Esophagus squamous epithelium (tissue), 5 donors: ENCODE measurements at regions not wholly inside any gene's neighbourhood (a gene's known extent, or its start where the extent isn't known, plus 50 kb on each side); places are given as distances from the start of the nearest gene placed in this dataset.

Experiments
- DNase-seq: peaks from one replicate; lab custom pipeline; 2025; lab: John Stamatoyannopoulos, UW
- H3K27ac ChIP-seq, 4 donors: fragments of 200-600 bp; sonication (generic); one replicate each; pipeline ENCODE4 v1.5.1; 2016 to 2019; ENCODE audit warnings: mild to moderate bottlenecking in 1 of 4
- H3K27me3 ChIP-seq, 4 donors: fragments of 200-600 bp; sonication (generic); 1 replicate in 3 of 4; 2 replicates in 1 of 4; pipeline versions ENCODE4 v1.5.1 to v1.6.0; 2017 to 2021; ENCODE audit warnings: antibody characterized with exemption in 1 of 4
- H3K36me3 ChIP-seq, 3 donors: fragments of 200-600 bp; sonication (generic); one replicate each; pipeline ENCODE4 v1.5.1; 2016 to 2019
- H3K4me1 ChIP-seq, 3 donors: fragments of 200-600 bp; sonication (generic); one replicate each; pipeline ENCODE4 v1.5.1; 2017 to 2019
- H3K4me3 ChIP-seq, 4 donors: fragments of 200-600 bp; sonication (generic); 1 replicate in 3 of 4; 2 replicates in 1 of 4; pipeline ENCODE4 v1.5.1; 2016 to 2019; ENCODE audit warnings: mild to moderate bottlenecking in 2 of 4, moderate library complexity in 1 of 4
- H3K9me3 ChIP-seq, 3 donors: fragments of 200-600 bp; sonication (generic); one replicate each; pipeline ENCODE4 v1.5.1; 2016 to 2019
- POLR2A ChIP-seq, 4 donors: fragments of 450-650 bp; IDR thresholded peaks; one replicate each; pipeline ENCODE4 v1.6.1; 2017; ENCODE audit warnings: antibody characterized with exemption in 4 of 4, mild to moderate bottlenecking in 4 of 4, moderate library complexity in 3 of 4
- WGBS, 2 donors: methylation state at CpG; one replicate each; pipeline ENCODE4 v1.1.5; 2018; 5-methylcytosine and 5-hydroxymethylcytosine counted together
- intact Hi-C: fragments of 100-400 bp; cut with DNase I; formaldehyde crosslinking; loops from one replicate; pipeline ENCODE4 v1.15.0; 2022
- TF ChIP-seq, protein P1 (sequence below), 6 experiments: fragments of 450-650 bp in 4 of 6; fragments of 200-600 bp in 2 of 6; sonication (generic) in 2 of 6; IDR thresholded peaks; one replicate each; pipeline ENCODE4 v1.5.1; 2016 to 2019; ENCODE audit warnings: antibody characterized with exemption in 6 of 6, mild to moderate bottlenecking in 4 of 6, moderate library complexity in 4 of 6
- donor health status: DM: yes; HTN: yes; CAD: no.

DNA sequence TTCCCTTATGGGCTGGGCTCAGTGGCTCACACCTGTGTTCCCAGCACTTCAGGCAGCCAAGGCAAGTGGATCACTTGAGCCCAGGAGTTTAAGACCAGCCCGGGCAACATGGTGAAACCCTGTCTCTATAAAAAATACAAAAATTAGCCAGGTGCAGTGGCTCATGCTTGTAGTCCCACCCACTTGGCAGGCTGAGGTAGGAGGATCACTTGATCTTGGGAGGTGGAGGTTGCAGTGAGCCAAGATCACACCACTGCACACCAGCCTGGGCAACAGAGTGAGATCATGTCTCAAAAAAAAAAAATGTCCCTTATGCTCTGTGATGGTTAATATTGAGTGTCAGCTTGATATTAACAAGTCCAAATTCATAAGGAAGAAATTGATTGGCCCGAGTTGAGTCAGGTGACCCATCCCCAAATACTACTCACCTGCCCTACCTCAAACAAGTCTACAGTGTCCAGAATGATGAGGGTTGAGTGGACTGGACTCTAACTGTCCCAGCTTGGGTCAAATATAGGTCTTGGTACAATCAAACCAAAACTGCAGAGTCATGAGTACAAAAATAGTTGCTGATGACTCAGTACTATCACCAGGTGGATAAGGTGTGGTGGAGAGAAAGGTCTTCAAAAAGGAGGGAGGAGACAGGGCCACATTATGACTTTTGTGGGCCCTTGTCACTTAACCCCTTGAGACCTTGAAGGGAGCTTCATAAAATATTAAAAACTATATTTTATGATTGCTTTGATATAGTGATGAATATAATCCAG is 161.0 kb downstream of the ZNF326 start:
- Histone ChIP-seq H3K9me3 (no peaks in the 10 kb centered on the region), H3K27ac (no peak overlapping the region), H3K36me3 (no peaks in the 10 kb centered on the region), H3K4me1 (no peaks in the 10 kb centered on the region), H3K4me3 (no peak overlapping the region), H3K27me3 (no peaks in the 10 kb centered on the region)
- no peak for TF ChIP-seq POLR2A (IDR thresholded peaks at IDR 0.05)
- TF ChIP-seq, protein P1, sequence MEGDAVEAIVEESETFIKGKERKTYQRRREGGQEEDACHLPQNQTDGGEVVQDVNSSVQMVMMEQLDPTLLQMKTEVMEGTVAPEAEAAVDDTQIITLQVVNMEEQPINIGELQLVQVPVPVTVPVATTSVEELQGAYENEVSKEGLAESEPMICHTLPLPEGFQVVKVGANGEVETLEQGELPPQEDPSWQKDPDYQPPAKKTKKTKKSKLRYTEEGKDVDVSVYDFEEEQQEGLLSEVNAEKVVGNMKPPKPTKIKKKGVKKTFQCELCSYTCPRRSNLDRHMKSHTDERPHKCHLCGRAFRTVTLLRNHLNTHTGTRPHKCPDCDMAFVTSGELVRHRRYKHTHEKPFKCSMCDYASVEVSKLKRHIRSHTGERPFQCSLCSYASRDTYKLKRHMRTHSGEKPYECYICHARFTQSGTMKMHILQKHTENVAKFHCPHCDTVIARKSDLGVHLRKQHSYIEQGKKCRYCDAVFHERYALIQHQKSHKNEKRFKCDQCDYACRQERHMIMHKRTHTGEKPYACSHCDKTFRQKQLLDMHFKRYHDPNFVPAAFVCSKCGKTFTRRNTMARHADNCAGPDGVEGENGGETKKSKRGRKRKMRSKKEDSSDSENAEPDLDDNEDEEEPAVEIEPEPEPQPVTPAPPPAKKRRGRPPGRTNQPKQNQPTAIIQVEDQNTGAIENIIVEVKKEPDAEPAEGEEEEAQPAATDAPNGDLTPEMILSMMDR (IDR thresholded peaks at IDR 0.05): no peak
- intact Hi-C loops: no loop called here
- DNase-seq: no peak
- 48 to 83% methylated on average over 2 of the region's 2 CpGs for WGBS, 2 donors

DNA sequence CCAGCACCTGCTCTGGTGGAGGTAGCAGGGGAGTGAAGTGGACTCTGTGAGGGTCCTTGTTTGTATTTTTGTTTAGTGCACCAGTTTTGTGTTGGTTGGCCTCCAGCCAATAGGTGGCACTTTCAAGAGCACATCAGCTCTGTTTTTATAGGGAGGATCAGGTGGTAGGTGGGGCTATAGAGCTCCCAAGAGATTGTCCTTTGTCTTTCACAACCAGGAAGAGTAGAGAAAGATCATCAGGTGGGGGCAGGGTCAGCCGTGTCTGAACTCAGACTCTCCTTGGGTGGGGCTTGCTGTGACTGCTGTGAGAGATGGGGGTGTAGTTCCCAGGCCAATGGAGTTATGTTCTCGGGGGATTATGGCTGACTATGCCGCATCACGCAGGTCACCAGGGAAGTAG is 159.8 kb downstream of the ZNF326 start:
- no peaks in the 10 kb centered on the region for H3K9me3 ChIP-seq
- no peak for TF ChIP-seq POLR2A (IDR thresholded peaks at IDR 0.05)
- TF ChIP-seq, protein P1 (IDR thresholded peaks at IDR 0.05): no peak
- H3K27me3 ChIP-seq: no peaks in the 10 kb centered on the region
- no peaks in the 10 kb centered on the region for H3K36me3 ChIP-seq
- intact Hi-C loops: no loop called here
- 33 to 77% methylated on average over 1 to 4 of the region's 4 CpGs for WGBS, 2 donors
- no peaks in the 10 kb centered on the region for H3K4me1 ChIP-seq
- no peak overlapping the region for H3K4me3 ChIP-seq
- H3K27ac ChIP-seq: no peak overlapping the region
- no peak for DNase-seq

DNA sequence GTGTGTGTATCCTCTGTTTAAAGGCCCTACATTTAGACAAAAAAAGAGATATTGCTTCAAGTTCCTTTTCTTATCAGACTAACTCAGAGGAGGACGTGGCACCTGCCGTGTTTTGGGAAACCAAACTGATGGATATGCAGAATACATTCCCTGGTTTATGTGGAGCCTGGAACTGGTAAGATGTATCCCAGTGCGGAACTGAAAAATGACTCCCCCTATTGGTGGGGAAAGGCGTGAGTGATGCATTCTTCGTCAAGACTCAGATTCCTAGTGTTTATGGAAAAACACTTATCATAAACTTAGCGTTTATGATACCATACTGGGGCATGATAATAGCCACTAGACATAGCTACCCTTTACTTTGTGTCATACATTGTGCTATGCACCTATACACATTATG is 154.2 kb downstream of the ZNF326 start:
- TF ChIP-seq, protein P1 (IDR thresholded peaks at IDR 0.05): no peak
- TF ChIP-seq POLR2A (IDR thresholded peaks at IDR 0.05): no peak
- intact Hi-C loops: no loop called here
- 78 to 79% methylated on average over 6 of the region's 6 CpGs for WGBS, 2 donors
- no peaks in the 10 kb centered on the region for H3K27me3 ChIP-seq
- H3K9me3 ChIP-seq: no peaks in the 10 kb centered on the region
- no peaks in the 10 kb centered on the region for H3K4me1 ChIP-seq
- no peaks in the 10 kb centered on the region for H3K36me3 ChIP-seq
- no peak overlapping the region for H3K27ac ChIP-seq
- no peak for DNase-seq
- H3K4me3 ChIP-seq: no peak overlapping the region

DNA sequence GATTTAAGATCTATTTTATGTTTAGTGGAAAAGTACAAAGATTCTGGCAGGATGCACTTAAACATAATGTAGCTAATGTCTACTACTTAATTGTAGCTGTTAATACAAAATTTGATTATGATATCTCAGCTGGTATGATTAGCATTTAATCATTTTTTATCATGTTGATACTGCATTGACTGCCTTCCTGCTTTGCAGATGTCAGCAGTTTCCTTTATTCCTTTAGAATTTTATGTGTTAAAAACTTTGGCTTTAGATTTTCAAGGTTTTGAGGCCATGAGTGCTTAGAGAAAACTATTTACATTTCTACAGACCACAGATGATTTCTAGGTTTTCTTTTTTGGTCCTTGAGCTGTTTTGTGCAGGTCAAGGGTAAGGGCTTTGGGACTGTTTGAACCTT is 152.2 kb downstream of the ZNF326 start:
- Histone ChIP-seq H3K27ac (no peak overlapping the region), H3K4me1 (no peaks in the 10 kb centered on the region), H3K27me3 (no peaks in the 10 kb centered on the region), H3K36me3 (no peaks in the 10 kb centered on the region), H3K4me3 (no peak overlapping the region), H3K9me3 (no peaks in the 10 kb centered on the region)
- DNase-seq: no peak
- intact Hi-C loops: no loop called here
- no peak for TF ChIP-seq POLR2A (IDR thresholded peaks at IDR 0.05)
- TF ChIP-seq, protein P1 (IDR thresholded peaks at IDR 0.05): no peak

DNA sequence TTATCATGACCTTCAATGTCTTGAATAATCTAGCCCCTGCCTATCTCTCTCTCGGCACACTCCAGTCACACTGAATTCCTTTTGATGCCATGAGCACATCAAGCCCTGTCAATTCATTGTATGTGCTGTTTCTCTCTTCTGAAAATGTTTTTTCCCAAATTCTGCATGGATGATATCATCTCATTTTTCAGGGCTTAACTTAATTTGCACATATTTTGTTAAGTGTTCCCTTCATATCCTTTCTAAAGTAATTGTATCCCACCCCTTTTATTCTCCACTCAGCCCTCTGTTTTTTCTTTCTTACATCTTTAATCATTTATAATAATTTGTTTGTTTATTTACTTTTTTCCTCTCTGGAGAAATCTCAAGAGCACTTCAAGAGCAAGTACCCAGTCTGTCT is 149.9 kb downstream of the ZNF326 start:
- no peak for DNase-seq
- Histone ChIP-seq H3K9me3 (peaks cover 0 to 3% (median 2%) of the 10 kb centered on the region in 3 donors), H3K36me3 (no peaks in the 10 kb centered on the region), H3K4me3 (no peak overlapping the region), H3K27me3 (no peaks in the 10 kb centered on the region), H3K4me1 (no peaks in the 10 kb centered on the region), H3K27ac (no peak overlapping the region)
- intact Hi-C loops: no loop called here
- WGBS, 2 donors: 69 to 84% methylated on average over 1 of the region's 1 CpG
- TF ChIP-seq, protein P1 (IDR thresholded peaks at IDR 0.05): no peak
- TF ChIP-seq POLR2A (IDR thresholded peaks at IDR 0.05): no peak
